PFSK-1 (cell line): ENCODE measurements at regions not wholly inside any gene's neighbourhood (a gene's known extent, or its start where the extent isn't known, plus 50 kb on each side); places are given as distances from the start of the nearest gene placed in this dataset.

ENCODE experiments used
- FOXP2 ChIP-seq: optimal IDR thresholded peaks from 2 replicates; pipeline ENCODE3; 2011; ENCODE audit warnings: borderline replicate concordance, control low read depth, inconsistent platforms; ENCODE audit not compliant: insufficient read depth; ENCODE audit errors: extremely low read length, extremely low read depth
- POLR2AphosphoS5 ChIP-seq: IDR thresholded peaks from 2 replicates; pipeline ENCODE4 v1.6.1; 2012; ENCODE audit warnings: low read depth, mild to moderate bottlenecking, control low read depth, low read length, moderate library complexity
- REST ChIP-seq, 2 experiments: IDR thresholded peaks; 2 replicates each; pipeline versions ENCODE4 v1.6.1 to v1.8.0; 2011 to 2012; ENCODE audit warnings: low read depth in 2 of 2, low read length in 2 of 2, control low read depth in 1 of 2, inconsistent platforms in 1 of 2, mild to moderate bottlenecking in 1 of 2, moderate library complexity in 1 of 2; ENCODE audit not compliant: insufficient read depth in 1 of 2
- SIN3A ChIP-seq: IDR thresholded peaks from 2 replicates; pipeline ENCODE4 v1.6.1; 2012; ENCODE audit warnings: mild to moderate bottlenecking, low read length, moderate library complexity, borderline replicate concordance; ENCODE audit not compliant: insufficient read depth
- TAF1 ChIP-seq: IDR thresholded peaks from 2 replicates; pipeline ENCODE4 v1.6.1; 2012; ENCODE audit warnings: low read length, control low read depth, borderline replicate concordance; ENCODE audit not compliant: insufficient read depth

GRCh38 chr12:58225203-58225877 lies 284.0 kb downstream of the ATP23 start:
- TF ChIP-seq SIN3A = no peak
- no peak for TF ChIP-seq TAF1
- no peak for TF ChIP-seq FOXP2
- TF ChIP-seq REST (IDR thresholded peaks at IDR 0.05; ENCODE audit: insufficient read depth in 1 of 2, low read depth in 2 of 2, low read length in 2 of 2) = no peak
- TF ChIP-seq POLR2AphosphoS5 = no peak

- TF ChIP-seq REST (IDR thresholded peaks at IDR 0.05; ENCODE audit: insufficient read depth in 1 of 2, low read depth in 2 of 2, low read length in 2 of 2) (no peak), SIN3A (no peak)
These were observed 292.5 kb downstream of the ATP23 start for GRCh38 chr12:58233886-58234285.

DNA sequence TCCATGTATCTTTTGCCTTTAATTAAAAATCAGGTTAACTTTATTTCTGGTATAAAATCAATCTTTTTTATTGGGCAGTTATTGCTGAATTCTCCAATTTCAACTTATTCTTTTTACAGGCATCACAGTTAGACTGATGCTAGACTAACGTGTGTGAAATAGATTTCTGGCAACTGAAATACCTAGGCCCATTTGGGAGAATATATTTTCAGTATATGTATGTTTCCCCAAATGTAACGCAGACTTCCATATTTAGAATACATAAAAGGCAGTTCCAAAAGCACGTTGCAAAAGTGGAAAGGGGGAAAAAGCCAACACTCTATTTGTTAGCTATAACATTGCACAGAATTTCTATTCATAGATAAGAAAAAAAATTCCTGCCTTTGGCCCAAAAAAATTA lies 297.0 kb downstream of the ATP23 start:
- TF ChIP-seq REST (IDR thresholded peaks at IDR 0.05; ENCODE audit: insufficient read depth in 1 of 2, low read depth in 2 of 2, low read length in 2 of 2) = no peak
- no peak for TF ChIP-seq FOXP2
- no peak for TF ChIP-seq TAF1
- TF ChIP-seq SIN3A = no peak
- TF ChIP-seq POLR2AphosphoS5 = no peak

- no peak for TF ChIP-seq SIN3A
- TF ChIP-seq FOXP2 = no peak
- no peak for TF ChIP-seq REST (IDR thresholded peaks at IDR 0.05; ENCODE audit: insufficient read depth in 1 of 2, low read depth in 2 of 2, low read length in 2 of 2)
These were observed 299.7 kb downstream of the ATP23 start for GRCh38 chr12:58241099-58241498.
